GM21737 (cell line): ENCODE measurements at regions not wholly inside any gene's neighbourhood (a gene's known extent, or its start where the extent isn't known, plus 50 kb on each side); places are given as distances from the start of the nearest gene placed in this dataset.
"Not testable (repeated sequence)": the region's sequence is repeated elsewhere in the genome, so short reads cannot be mapped to it uniquely, and the experiment has no call there.

Experiments used
- ATAC-seq: cut with Tn5 transposase; IDR thresholded peaks from one replicate; pipeline ENCODE4 v1.9.1; 2021; ENCODE audit warnings: mild to moderate bottlenecking, moderate library complexity; ENCODE audit not compliant: unreplicated experiment

- ATAC-seq: no peak
Measured at GRCh38 chr2:35204881-35205280, 1150.7 kb upstream of the CRIM1 start.

DNA sequence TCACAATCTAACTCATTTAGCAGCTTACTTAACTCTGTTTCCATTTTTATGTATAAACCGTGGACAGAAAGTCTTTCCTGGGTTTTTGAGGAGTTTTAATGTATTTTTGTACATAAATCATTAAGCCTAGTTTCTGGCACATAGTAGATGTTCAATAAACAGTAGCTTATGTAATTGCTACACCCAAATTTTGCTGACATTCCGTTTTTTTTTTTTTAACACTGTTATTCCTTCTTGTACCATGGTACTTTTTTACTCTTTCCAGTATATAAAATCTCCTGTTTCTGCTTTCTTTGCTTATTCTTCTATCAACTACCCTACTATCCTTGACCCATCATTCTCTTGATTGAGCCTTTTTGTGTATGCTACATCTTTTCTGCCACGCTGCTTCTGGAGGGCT is 1151.3 kb upstream of the CRIM1 start:
- no peak for ATAC-seq

DNA sequence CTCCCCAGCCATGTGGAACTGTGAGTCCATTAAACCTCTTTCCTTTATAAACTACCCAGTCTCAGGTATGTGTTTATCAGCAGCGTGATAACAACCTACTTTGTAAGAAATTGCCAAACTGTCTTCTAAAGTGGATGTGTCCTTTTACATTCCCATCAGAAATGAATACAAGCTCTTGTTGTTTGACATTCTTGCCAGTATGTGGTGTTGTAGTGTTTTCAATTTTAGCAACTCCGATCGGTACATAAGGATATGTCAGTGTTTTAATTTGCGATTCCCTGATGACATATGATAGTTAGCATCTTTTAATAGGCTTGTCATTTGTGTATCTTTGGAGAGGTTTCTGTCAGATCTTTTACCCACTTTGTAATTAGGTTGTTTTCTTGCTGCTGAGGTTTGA is 1156.3 kb upstream of the CRIM1 start:
- ATAC-seq: no peak

DNA sequence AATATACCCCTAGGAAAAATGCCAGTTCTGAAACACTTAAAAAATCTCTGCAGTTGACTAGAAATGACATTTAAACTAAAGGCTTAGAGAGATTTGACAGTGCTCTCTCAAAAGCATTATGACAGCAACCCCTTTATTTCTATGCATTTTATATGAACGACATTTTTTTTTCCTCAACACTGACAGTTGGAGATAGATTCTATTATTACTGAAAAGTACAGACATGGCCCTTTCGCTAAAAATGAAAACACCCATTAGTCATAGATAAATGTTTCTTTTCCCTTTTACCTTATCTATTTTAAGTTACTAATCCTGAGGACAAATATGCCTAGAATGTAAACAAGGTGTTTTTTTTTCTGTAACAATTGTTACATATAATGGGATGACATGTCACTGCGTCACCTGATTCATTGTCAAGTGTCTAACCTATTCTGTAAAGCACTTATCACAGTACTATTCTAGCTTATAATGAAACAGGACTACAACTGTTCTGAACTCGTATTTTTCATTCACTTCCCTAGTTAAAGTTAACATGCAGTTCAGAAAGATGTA is 1169.6 kb upstream of the CRIM1 start:
- no peak for ATAC-seq

DNA sequence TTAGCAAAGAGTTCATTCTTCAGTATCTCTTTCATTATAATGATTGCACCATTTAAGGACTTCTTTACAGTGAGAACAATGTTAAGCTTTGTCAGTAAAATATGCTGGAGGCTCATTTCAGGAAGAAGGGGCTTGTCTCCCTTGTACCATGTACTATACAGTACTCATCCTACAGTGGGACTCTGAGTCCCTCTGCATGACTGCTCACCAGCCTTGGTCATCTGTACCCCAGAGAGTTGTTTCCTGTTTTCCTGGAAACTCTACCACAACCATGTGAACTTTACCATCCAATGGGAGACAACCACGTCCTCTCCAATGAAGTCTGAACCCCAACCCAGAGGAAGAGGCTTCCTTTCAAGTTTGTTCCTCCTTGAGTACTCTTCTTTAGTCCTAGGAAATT is 1171.1 kb upstream of the CRIM1 start:
- ATAC-seq: no peak

GRCh38 chr2:35176726-35177125 is 1178.9 kb upstream of the CRIM1 start:
- not testable (repeated sequence) for ATAC-seq

GRCh38 chr2:35174845-35175244 is 1180.7 kb upstream of the CRIM1 start:
- no peak for ATAC-seq

GRCh38 chr2:35172687-35173086 is 1182.9 kb upstream of the CRIM1 start:
- ATAC-seq: no peak

DNA sequence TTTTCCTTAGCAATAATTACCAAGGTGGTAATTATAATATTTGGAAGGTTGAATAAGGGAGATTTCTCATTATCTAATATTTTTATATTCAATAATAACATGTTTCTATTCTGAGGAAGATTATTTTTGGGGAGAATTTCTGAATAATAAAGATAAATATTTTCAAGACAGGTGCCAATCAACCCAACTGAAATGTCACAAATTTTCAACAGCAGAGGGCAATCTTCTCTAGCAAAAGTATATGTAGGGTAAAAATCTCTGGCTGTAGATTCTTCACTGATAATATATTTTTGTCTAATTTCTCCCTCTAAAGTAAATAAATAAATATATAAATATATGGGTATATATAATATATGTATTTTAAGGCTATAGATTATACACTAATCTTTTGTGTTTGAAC is 1187.2 kb upstream of the CRIM1 start:
- ATAC-seq: no peak

- no peak for ATAC-seq
Measured at GRCh38 chr2:35163948-35164347, 1191.6 kb upstream of the CRIM1 start.

DNA sequence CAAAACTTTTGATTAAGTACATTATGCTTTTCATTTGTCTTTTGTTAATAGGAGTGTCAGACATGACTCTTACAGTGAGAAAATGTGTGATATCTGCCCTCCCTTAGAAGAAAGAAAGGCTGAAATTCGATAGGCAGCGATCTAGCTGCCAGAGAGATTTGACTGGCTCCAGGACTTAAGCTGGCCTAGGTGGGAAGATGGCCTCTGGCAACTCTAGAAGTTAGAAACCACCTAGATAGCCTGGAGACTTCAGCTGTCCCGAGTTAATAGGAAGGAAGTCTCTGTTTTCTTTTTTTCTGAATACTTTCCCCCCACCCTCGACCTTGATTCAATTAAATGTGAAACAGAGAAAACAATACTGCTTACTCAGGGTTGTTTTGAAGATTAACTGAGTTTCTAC is 1194.7 kb upstream of the CRIM1 start:
- ATAC-seq: no peak

DNA sequence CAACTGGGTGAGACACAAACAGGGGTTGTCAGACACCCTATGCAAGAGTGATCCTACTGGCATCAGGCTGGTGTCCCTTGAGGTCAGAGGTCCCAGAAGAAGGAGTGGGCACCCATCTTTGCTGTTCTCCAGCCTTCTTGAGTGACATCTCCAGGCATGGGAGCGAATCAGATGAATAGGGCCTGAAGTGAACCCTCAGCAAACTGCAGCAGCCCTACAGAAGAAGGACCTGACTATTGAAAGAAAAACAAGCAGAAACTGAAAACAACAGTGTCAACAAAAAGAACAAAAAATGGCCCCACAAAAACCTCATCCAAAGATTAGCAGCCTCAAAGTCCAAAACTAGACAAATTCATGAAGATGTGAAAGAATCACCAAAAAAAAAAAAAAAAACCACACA is 1229.7 kb upstream of the CRIM1 start:
- ATAC-seq: no peak

DNA sequence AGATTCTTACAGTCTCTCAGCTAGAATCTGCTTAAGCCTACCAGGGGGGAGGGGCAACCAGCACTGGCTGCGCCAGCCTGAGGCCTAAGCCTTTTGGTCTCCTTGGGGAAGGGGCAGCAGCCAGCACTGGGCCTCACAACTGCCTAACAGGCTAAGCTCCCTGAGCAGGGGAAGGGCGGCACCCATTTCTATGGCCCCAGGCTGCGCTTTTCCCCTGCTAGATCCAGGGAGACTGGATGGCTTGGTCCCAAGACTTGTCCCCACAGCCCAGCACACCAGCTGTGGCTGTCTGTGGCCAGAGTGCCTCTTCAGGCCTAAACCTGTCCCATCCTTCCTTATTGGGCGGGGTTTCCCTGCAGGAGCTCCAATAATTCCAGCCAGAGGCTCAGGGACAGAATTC is 1230.3 kb upstream of the CRIM1 start:
- ATAC-seq: no peak

GRCh38 chr2:35116151-35116550 is 1239.4 kb upstream of the CRIM1 start:
- ATAC-seq: no peak

DNA sequence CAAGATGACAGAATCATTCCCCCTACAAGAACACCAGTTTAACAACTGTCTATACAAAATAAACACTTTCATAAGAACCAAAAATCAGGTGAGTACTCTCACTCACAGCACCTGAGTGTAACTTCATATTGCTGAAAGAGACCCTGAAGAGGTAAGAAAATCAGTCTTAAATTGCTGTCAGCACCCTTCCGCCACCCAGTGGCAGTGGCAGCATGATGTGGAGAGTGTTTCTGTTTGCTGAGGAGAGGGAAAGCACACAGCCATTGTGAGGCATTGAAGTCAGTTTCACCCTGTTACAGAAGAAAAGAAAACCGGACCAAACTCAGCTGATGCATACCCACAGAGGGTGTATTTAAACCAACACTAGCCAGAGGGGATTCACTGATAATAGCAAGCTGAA is 1240.8 kb upstream of the CRIM1 start:
- ATAC-seq: no peak

GRCh38 chr2:35112367-35112766 is 1243.2 kb upstream of the CRIM1 start:
- ATAC-seq: not testable (repeated sequence)

DNA sequence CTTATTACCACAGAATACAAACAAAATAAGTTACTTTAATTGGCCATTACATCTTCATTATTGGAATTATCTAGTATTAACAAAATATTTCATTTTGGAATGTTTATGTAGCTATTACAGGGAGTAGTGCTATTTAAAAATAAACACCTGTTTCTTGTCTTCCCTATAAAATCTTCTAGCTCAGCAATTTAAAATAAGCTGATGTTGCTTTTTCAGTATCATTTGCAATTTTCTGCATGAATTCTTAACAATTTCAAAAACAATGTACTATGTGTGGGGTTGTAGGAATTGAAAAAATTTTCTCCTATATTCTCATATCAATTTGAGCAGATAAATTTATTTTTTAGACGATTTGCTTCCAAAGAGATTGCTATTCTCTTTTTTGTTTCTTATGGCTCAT is 1251.3 kb upstream of the CRIM1 start:
- ATAC-seq: no peak

- no peak for ATAC-seq
Measured at GRCh38 chr2:35099342-35099741, 1256.2 kb upstream of the CRIM1 start.

DNA sequence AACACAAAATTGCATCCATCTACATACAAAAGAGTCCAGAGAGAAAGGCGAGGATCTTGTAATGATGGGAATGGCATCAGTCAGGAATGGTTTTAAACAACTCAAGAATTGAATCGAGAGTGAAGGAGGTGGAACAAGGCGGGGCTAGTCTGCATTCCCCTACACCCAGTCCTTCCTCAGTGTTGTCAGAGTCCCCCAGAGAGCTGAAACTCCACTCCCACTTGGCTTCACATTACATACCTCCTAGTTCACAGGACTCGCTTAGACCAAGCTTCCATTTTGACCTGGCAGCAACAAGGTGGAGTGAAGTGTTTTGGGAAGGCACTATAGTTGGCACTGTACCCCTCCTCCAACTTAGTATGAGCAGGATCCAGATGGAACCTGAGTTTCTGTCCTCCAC is 1273.5 kb upstream of the CRIM1 start:
- no peak for ATAC-seq

DNA sequence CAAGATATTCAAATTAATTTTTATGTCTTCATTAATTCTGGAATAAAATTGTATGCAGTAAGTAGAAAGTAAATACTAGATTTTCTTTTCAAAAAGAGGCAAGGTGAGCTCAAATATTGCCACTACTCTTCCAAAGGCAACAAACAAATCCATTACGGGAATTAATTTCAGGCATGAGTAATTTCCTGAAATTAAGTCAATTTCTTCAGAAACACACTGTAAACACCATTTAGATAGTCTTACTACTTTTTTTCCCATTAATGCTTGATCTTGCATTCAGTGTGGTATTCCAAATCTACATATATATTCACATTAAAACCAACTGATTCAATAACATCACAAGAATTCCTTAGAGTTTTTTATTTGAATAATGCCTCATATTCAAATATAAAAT is 1274.0 kb upstream of the CRIM1 start:
- no peak for ATAC-seq

DNA sequence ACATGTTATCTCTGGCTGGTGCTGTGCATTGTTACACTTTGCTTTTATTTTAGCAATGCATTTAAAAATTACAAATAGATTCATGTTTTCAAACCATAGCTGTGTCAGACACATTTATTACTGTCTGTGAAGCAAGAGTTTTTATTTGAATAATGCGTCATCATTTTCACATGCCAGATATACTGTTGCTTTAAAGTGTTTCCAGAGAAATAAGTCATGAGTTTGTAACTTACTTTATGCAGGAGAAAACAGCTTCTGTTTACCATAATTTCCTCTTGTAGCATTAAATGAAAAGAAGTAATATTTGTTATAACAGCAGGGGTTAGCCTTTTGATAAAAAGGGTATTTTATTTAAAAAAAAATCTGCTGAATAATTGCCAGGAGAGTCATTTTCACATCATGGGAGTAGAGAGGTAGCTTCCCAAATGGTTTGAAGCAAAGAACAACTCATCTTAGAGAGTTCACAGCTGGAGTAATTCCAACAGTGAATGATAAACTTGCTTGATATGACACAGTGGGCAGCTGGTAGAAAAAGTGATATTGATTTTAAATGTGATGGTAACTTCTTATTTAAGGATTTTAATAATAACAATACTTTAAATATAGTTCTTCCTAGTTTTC is 1274.5 kb upstream of the CRIM1 start:
- no peak for ATAC-seq

GRCh38 chr2:35080231-35080910 is 1275.2 kb upstream of the CRIM1 start:
- no peak for ATAC-seq

DNA sequence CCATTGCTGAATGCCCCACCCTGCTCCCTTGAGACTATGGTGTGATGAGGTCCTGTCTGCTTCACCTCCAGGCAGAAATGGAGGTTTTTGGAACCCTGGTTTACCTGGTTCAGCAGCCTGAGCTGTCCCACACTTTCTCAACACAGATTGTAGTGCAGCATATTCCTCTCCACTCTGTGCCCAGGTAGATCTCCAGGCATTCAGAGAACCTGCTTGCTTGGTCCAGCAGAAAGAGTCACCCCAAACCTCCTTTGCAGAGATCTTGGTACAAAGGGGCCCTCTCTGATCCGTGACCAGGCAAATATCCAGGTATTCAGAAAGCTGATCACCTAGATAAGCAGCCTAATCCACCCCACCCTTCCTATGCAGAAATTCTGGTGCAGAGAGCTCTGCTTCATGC is 1288.2 kb upstream of the CRIM1 start:
- ATAC-seq: no peak
